ENCODE measurements at regions not wholly inside any gene's neighbourhood (a gene's known extent, or its start where the extent isn't known, plus 50 kb on each side); places are given as distances from the start of the nearest gene placed in this dataset.

GRCh38 chr12:46442239-46442638 is 69.7 kb upstream of the SLC38A2 start:
- TF ChIP-seq CTCF (IDR thresholded peaks at IDR 0.05) (no peak), POLR2A (IDR thresholded peaks at IDR 0.05) (no peak)

Measured in heart left ventricle (tissue), 13 donors.